ENCODE measurements at regions not wholly inside any gene's neighbourhood (a gene's known extent, or its start where the extent isn't known, plus 50 kb on each side); places are given as distances from the start of the nearest gene placed in this dataset.

GRCh38 chr4:143819029-143819428 is 86.3 kb downstream of the GYPE start:
- no peak for TF ChIP-seq EZH2phosphoT487 (IDR thresholded peaks at IDR 0.05; ENCODE audit: borderline replicate concordance, low read length)
- TF ChIP-seq CTCF (IDR thresholded peaks at IDR 0.05; ENCODE audit: low read depth, low read length, poor library complexity, severe bottlenecking), result no peak
